HG02943 (cell line): ENCODE measurements at regions not wholly inside any gene's neighbourhood (a gene's known extent, or its start where the extent isn't known, plus 50 kb on each side); places are given as distances from the start of the nearest gene placed in this dataset.
A peak's percentile ranks its signal among the peaks of the same experiment; 100 is the strongest.
"Not testable (repeated sequence)": the region's sequence is repeated elsewhere in the genome, so short reads cannot be mapped to it uniquely, and the experiment has no call there.

Source experiments
- ATAC-seq: cut with Tn5 transposase; IDR thresholded peaks from one replicate; pipeline ENCODE4 v1.9.1; 2021; ENCODE audit warnings: mild to moderate bottlenecking, low read depth, moderate library complexity; ENCODE audit not compliant: unreplicated experiment

GRCh38 chr1:204777591-204777990 lies 92.1 kb upstream of the LRRN2 start:
- ATAC-seq, result no peak

- no peak for ATAC-seq
Measured at GRCh38 chr1:204780630-204781029, 90.0 kb upstream of the NFASC start.

- ATAC-seq, result no peak
Measured at GRCh38 chr1:204782118-204782700, 88.5 kb upstream of the NFASC start.

GRCh38 chr1:204785023-204785422 lies 85.6 kb upstream of the NFASC start:
- ATAC-seq, result not testable (repeated sequence)

GRCh38 chr1:204788470-204788869 lies 82.2 kb upstream of the NFASC start:
- no peak for ATAC-seq

- no peak for ATAC-seq
Measured at GRCh38 chr1:204791453-204792353, 79.0 kb upstream of the NFASC start.

GRCh38 chr1:204792354-204792692 lies 78.3 kb upstream of the NFASC start:
- no peak for ATAC-seq

GRCh38 chr1:204793259-204793914 lies 77.3 kb upstream of the NFASC start:
- ATAC-seq, result no peak

- ATAC-seq, result not testable (repeated sequence)
Measured at GRCh38 chr1:204796886-204797285, 73.8 kb upstream of the NFASC start.

GRCh38 chr1:204797401-204797800 lies 73.3 kb upstream of the NFASC start:
- ATAC-seq, result no peak

GRCh38 chr1:204799630-204800029 lies 71.0 kb upstream of the NFASC start:
- no peak for ATAC-seq

- ATAC-seq, result no peak
Measured at GRCh38 chr1:204801211-204801610, 69.5 kb upstream of the NFASC start.

GRCh38 chr1:204802401-204803175 lies 68.1 kb upstream of the NFASC start:
- ATAC-seq, result no peak

GRCh38 chr1:204803607-204804006 lies 67.1 kb upstream of the NFASC start:
- ATAC-seq, result no peak

GRCh38 chr1:204806943-204807687 lies 63.5 kb upstream of the NFASC start:
- peak; percentile 78 for ATAC-seq

- no peak for ATAC-seq
Measured at GRCh38 chr1:204809488-204809887, 61.2 kb upstream of the NFASC start.

GRCh38 chr1:204812842-204813241 lies 57.8 kb upstream of the NFASC start:
- ATAC-seq, result no peak

- no peak for ATAC-seq
Measured at GRCh38 chr1:204813522-204813921, 57.1 kb upstream of the NFASC start.

GRCh38 chr1:204814166-204814884 lies 56.3 kb upstream of the NFASC start:
- no peak for ATAC-seq
